ENCODE measurements at regions not wholly inside any gene's neighbourhood (a gene's known extent, or its start where the extent isn't known, plus 50 kb on each side); places are given as distances from the start of the nearest gene placed in this dataset.

DNA sequence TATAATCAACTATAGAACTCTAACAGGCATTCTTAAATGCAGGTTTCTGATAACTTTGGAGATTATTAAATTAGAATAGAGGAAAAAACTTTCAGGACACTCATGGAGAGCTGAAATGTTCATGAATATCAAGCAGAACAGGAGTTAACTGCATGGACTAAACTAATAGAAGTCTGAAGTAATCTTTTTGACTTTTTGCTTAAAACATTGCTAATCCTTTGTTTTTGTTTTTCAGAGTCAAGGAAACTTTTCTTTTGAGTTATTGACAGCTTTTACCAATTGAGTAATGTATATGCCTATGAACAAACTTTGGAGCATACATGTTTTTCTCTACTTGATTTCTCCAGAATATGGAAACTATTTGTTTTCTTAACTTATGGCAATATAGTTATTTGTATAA lies 112.5 kb downstream of the EIF4E start:
- TF ChIP-seq, protein P1, sequence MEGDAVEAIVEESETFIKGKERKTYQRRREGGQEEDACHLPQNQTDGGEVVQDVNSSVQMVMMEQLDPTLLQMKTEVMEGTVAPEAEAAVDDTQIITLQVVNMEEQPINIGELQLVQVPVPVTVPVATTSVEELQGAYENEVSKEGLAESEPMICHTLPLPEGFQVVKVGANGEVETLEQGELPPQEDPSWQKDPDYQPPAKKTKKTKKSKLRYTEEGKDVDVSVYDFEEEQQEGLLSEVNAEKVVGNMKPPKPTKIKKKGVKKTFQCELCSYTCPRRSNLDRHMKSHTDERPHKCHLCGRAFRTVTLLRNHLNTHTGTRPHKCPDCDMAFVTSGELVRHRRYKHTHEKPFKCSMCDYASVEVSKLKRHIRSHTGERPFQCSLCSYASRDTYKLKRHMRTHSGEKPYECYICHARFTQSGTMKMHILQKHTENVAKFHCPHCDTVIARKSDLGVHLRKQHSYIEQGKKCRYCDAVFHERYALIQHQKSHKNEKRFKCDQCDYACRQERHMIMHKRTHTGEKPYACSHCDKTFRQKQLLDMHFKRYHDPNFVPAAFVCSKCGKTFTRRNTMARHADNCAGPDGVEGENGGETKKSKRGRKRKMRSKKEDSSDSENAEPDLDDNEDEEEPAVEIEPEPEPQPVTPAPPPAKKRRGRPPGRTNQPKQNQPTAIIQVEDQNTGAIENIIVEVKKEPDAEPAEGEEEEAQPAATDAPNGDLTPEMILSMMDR (IDR thresholded peaks at IDR 0.05; ENCODE audit: insufficient read depth, low read depth, low read length) = no peak
- TF ChIP-seq EZH2 (IDR thresholded peaks at IDR 0.05; ENCODE audit: insufficient read depth, low read length) = no peak
